Body of pancreas (tissue), 4 donors: ENCODE measurements at regions not wholly inside any gene's neighbourhood (a gene's known extent, or its start where the extent isn't known, plus 50 kb on each side); places are given as distances from the start of the nearest gene placed in this dataset.

Source experiments
- POLR2A ChIP-seq, 3 donors: fragments of 450-650 bp; IDR thresholded peaks; one replicate each; pipeline ENCODE4 v1.6.1; 2016; ENCODE audit warnings: antibody characterized with exemption in 3 of 3, mild to moderate bottlenecking in 2 of 3
- TF ChIP-seq, protein P1 (sequence below), 7 experiments: fragments of 450-650 bp in 4 of 7; fragments of 200-600 bp in 3 of 7; sonication (generic) in 3 of 7; IDR thresholded peaks; one replicate each; pipeline ENCODE4 v1.5.1; 2016 to 2019; ENCODE audit warnings: antibody characterized with exemption in 7 of 7

DNA sequence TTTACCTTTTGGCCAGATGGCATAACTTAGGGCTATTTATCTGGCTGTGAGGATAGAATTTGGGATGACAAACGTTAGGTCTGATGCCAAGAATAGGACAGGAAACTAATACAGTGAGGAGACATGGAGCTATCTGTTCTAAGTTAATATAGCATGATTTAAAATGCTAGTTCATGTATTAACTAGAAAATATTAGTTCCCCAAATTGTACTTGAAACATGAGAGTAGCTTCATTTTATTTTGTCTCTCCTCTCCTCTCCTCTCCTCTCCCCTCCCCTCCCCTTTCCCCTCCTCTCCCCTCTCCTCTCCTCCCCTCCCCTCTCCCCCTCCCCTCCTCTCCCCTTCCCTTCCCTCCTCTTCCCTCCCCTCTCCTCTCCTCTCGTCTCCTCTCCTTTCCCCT is 101.1 kb upstream of the MYO16 start:
- TF ChIP-seq, protein P1, sequence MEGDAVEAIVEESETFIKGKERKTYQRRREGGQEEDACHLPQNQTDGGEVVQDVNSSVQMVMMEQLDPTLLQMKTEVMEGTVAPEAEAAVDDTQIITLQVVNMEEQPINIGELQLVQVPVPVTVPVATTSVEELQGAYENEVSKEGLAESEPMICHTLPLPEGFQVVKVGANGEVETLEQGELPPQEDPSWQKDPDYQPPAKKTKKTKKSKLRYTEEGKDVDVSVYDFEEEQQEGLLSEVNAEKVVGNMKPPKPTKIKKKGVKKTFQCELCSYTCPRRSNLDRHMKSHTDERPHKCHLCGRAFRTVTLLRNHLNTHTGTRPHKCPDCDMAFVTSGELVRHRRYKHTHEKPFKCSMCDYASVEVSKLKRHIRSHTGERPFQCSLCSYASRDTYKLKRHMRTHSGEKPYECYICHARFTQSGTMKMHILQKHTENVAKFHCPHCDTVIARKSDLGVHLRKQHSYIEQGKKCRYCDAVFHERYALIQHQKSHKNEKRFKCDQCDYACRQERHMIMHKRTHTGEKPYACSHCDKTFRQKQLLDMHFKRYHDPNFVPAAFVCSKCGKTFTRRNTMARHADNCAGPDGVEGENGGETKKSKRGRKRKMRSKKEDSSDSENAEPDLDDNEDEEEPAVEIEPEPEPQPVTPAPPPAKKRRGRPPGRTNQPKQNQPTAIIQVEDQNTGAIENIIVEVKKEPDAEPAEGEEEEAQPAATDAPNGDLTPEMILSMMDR (IDR thresholded peaks at IDR 0.05): no peak
- TF ChIP-seq POLR2A (IDR thresholded peaks at IDR 0.05): no peak
